Activated CD8-positive, alpha-beta memory T cell treated with anti-CD3 and anti-CD28 coated beads for 1 hour (primary cell): ENCODE measurements at regions not wholly inside any gene's neighbourhood (a gene's known extent, or its start where the extent isn't known, plus 50 kb on each side); places are given as distances from the start of the nearest gene placed in this dataset.
"Not testable (repeated sequence)": the region's sequence is repeated elsewhere in the genome, so short reads cannot be mapped to it uniquely, and the experiment has no call there.

Experiments
- DNase-seq, 2 donors: peaks; one replicate each; pipeline ENCODE4 v3.0.0-alpha.2; 2020; ENCODE audit warnings: low read depth in 1 of 2; ENCODE audit errors: extremely low read depth in 1 of 2

DNA sequence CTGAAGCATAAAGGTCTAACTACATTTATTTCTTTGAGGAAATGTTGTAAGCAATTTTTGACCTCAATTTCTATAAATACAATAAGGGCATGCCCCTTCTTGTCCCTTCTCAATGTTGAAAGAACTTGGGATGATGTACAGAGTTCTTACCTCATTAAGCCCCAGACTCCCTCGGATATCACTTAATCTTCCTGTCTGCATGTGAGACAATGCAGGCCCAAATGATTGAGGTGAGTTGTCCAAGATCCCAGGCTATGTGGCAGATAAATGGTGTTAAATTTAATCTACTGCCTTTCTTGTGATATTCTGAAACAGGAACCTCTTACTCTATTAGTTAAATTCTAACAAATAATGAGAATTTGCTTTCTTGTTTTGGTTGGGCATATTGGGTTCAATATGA is 1073.4 kb upstream of the GYPC start:
- DNase-seq, result no peak

DNA sequence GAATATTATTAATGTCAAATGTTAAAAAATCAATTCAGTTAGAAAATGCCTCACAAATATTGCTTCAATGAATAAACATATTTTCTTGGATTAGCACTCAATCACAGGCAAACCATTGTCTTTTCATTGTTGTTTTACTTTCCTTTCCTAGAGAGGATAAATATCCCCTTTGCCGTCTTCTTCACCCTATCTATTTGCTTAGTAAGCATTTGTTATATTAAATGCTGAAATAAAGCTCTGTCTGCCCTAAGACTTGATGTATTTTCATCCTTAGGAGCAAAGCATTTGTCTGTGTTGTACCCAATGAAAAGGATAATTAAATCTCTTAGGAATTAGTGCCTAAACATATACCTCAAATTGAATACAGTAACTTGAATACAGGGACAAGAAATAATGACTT is 1071.2 kb upstream of the GYPC start:
- no peak for DNase-seq

DNA sequence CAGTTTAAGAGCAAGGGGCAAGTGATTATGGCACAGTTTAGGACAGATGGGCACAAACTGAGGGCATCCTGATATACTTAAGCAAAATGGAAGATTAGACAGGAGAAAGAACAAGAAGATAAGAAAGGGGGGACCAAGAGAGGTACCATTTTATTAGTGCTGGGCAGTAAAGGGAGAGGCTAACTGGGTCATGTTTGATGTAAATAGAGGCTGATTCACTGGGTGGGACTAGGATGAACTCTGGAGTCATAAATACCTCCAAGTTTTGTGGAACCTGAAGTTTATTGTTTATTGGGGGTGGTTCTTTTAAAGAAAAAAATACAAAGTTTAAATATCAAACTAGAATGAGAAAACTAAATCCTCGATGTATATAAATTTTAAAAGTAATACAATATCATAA is 1067.2 kb upstream of the GYPC start:
- DNase-seq, result no peak

DNA sequence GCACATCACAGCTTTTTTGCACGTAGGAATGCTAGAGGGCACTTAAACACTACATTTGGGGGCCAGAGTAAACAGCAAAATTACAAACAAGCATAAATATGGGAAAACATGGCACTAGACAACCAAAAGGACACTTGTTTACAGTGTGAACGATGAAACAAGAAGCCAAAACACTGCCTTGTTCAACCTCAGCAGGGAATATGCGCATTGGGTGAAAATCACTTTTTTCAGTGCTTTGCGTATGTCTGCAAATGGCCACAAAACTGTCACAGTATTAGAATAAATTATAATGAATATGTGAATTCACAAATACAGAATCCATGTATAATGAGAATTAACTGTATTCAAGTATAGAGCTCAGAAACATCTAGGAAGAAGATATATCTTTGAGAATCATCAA is 1064.0 kb upstream of the GYPC start:
- DNase-seq, result no peak

DNA sequence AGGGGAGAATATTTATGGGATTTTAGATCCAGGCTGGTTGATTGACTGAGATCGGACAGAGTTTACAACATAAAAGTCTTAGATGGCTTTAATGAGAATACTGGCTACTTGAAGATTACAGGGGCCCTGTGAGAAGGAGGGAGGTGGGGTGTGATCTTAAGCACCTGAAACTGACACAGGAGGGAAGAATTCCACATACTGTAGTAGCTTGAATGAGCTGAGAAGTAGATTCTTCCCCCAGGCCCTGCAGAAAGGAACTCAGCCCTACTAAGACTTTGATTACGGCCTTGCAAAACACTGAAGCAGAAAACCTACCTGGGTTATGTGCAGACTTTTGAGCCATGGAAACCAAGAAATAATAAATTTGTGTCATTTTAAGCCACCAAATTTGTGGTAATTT is 1062.9 kb upstream of the GYPC start:
- DNase-seq, result no peak

DNA sequence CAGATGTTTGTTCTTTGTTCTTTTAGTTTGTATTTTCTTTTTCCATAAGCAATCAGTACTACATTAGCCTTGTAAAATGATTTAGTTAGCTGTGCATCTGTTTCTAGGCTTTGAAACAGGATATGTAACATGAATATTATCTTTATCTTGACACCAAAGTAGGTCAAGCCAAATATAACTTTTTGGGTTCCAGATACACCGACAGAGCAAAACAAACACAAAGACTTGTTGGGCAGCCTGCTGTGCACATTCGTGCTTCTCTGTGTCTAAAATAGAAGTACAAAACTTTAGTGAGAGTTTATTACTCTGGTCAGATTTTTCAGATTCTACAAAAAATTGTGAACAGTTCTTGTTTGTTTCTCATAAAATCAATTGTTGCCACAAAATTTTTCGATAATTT is 1059.3 kb upstream of the GYPC start:
- DNase-seq, result no peak

DNA sequence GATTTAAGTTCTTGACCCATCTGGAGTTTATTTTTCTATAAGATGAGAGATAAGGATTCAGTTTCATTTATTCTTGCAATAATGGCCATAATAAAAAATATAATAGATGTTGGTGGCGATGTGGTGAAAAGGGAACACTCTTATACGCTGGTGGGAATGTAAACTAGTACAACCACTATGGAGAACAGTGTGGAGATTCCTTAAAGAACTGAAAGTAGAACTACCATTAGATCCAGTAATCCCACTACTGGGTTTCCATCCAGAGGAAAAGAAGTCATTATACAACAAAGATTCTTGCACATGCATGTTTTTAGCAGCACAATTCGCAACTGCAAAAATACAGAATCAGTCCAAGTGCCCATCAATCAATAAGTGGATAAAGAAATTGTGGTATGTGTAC is 1040.5 kb upstream of the GYPC start:
- no peak for DNase-seq

DNA sequence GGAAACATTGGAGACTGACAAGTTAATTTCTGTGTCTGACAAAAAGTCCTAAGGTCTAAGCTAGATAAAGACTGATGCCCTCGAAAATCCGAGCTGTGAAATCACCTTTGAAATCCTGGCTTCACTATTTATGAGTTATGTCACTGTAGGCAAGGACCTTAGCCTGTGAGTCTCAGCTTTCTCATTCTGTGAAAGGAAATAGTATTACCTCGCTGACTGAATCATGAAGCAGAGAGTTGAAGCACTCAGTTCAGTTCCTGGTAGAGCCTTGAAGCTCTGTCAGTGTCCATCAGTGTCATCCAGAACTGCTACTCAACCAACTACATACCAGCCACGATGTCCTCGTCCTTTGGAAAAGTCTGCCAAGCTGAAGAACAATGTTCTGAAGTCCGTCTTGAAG is 1025.6 kb upstream of the GYPC start:
- no peak for DNase-seq

DNA sequence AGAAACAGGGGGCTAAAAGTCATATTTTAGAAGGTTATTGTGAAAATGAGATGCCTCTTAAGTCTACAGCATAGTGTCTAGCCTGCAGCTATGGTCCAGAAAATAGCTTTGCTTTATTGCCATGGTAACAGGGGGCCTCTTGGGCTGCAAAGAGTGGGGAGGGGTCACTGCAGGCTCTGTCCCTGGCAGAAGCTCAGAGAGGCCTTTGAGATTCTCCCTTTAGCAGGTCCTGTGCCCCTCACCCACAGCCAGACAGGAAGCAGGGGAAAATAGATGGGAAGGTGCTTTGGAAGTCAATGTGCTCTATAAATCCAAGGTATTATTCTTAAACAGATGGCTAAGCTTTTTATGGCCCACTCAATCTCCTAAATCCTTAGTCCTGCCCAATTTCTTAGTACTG is 1021.3 kb upstream of the GYPC start:
- no peak for DNase-seq

DNA sequence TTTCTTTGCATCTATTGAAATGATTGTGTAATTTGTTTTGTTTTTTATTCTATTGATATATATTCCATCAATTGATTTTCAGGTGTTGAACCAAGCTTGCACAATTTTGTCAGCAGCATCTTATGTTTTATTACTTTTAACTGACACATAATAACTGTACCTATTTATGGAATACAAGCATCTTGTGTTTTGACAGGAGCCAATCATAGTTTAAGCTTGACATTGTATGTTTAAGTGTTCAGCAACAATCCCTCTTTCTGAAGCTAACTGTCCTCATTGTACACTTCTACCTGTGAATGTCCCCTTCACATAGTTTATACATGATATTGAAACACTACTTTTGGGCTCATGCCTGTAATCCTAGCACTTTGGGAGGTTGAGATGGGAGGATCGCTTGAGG is 1017.6 kb upstream of the GYPC start:
- DNase-seq, result no peak

DNA sequence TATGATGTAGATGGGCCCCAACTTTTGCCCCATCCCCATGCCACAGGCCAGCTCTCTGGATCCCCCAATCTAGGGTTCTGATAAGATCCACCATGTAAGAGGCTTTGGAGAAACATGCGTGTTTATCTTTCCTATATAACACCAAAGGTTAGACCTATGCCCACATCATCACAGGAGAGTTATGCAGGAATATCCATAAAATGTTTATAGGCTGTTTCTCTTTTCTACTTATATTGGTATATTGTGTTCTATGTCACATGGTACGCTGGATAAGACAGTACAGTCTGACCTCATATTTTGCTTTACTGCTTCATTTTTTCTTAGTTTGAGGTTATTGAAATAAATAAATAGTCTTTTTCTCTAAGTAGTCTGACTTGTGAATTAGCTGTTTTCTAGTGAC is 1013.9 kb upstream of the GYPC start:
- no peak for DNase-seq

DNA sequence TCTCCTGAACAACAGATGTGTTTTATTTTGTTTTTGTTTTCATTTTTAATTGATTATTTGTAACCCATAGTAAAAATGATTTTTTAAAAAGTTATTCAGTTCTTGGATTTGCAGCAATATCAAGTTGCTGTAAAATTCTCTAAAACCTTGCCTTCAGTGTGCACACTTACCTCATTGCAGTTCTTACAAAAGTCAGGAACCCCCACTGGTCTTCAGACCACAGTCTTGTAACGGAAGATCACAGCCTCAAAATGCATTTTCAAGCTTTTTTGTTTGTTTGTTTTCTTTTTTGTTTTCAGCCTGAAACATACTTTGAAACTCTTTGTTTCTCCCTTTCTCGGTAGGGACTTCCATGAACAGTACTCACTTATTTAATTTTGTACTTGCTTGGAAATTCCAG is 1012.8 kb upstream of the GYPC start:
- DNase-seq, result no peak

DNA sequence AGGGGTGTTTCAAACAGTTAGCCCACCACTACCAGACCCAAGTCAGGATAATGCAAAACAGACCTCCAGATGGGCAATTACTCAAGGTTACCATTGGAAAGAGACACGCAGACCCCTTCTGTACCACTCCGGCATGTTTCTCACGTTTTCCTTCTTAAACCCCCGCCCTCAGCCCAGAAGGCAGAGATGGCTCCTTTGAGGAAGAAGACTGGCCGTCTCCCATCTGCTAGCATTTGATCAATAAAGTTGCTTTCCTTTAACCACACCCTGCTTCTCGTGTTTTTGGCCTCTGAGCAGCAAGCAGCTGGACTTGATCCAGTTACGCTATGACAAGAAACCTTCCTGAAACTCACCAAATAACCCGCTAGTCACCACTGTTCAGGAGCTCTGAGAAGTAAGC is 1012.4 kb upstream of the GYPC start:
- DNase-seq, result no peak

DNA sequence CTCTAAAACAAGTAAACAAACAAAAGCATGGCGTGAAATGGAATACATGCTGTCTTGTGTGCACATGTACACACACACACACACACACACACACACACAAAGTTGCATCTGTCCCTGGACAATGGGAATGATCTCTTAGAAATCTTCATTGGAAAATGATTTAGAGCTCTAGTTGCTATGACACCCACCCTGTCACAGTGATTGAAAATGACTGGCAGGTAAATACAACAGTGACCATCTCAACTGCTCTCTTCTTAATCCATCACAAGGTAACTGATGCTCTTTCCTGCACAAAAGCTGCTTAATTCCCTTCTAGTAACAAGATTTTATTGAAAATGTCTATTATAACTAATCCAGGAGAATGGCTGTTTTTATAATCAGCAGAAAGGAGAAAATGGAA is 1011.7 kb upstream of the GYPC start:
- DNase-seq, result no peak

DNA sequence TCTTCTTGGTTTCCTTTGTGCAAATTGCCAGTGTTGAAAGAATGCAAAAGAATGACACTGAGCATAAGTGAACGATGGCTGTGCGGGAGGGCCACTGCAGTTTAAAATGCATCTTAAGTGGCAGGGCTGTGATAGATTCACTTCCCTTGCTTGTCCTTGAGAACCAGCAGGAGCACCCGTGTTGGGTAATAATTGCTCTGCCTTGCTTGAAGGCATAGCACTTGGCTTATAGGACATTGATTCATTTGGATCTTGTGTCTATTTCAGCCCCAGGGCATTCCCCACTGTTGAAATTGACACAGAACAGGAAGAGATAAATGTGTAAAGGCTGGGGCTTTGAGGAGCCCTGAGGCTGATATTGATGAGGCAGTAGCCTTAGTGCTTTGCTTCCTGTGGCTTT is 1003.7 kb upstream of the GYPC start:
- no peak for DNase-seq

DNA sequence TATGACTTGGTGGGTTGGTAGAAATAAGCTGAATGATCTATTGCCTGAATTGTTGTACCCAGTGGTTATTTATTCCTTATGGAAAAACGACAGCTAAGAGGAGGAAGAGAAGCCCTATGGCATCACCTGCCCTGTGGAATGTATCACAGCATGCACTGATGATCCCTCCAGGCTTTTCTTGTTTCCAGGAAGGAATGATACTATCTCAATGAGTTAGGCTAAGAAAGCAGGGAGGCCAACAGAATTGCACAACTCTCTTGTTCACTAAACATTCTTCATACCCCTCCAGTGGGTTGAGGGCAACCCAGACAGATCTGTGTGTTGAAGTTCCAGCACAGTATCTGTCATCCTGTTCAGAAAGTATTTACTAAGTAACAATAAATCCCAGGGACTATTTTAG is 1001.7 kb upstream of the GYPC start:
- no peak for DNase-seq

DNA sequence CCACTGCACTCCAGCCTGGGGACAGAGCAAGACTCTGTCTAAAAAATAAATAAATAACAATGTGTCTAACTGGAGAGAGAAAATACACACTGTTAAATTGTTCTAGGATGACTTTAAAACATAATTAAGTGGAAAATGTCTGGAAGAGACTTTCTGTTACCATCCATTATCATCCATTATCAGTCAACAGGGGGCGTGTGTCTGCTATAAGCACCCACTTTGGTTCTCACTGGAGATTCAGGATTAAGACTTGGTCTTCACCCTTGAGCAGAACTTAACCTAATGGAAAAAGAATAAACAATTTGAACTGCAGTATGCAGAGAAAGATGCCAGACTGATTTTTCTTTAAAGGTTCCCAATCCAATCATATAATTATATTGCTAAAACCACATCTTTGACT is 999.8 kb upstream of the GYPC start:
- no peak for DNase-seq

DNA sequence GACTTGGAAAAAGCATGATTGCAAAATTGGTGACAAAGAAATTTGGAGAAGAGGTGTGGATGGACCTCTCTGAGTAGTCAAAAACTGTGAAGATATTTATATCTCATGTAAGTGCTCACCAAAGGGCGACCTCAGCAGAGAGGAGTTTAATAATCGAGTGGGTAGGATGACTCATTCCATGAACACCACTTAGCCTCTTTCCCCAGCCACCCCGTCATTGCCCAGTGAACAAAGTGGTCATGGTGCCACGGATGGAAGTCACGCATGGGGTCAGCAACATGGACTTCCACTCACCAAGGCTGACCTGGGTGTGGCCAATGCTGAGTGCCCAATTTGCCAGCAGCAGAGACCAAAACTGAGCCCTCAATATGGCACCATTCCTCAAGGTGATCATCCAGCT is 997.4 kb upstream of the GYPC start:
- DNase-seq, result no peak

DNA sequence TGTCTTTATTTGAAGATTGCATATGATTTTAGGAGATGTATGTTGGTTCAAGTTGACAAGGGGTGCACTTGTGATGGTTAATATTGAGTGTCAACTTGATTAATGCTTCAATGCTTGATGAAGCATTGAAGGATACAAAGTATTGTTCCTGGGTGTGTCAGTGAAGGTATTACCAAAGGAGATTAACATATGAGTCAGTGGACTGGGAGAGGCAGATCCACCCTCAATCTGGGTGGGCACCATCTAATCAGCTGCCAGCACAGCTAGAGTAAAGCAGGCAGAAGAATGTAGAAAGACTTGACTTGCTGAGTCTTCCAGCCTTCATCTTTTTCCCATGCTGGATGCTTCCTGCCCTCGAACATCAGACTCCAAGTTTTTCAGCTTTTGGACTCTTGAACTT is 995.6 kb upstream of the GYPC start:
- DNase-seq, result not testable (repeated sequence)

DNA sequence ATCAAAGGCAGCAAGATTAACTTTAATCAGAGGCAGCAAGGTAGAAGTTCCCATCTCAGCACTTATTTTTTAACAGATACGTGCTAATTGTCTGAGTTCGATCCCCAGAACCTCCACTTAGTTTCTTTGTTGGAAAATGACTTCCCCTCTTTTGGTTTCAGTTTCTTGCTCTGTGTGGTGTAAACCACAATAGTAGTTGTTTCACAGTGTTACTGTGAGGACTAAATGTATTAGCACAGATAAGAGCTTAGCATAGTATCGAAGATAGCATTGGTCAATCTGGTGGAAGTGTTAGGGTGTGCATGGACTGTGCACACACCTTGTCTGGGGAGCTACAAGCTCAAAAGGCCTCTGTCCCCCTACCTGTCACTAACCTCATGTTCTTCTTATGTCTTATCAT is 988.3 kb upstream of the GYPC start:
- no peak for DNase-seq

DNA sequence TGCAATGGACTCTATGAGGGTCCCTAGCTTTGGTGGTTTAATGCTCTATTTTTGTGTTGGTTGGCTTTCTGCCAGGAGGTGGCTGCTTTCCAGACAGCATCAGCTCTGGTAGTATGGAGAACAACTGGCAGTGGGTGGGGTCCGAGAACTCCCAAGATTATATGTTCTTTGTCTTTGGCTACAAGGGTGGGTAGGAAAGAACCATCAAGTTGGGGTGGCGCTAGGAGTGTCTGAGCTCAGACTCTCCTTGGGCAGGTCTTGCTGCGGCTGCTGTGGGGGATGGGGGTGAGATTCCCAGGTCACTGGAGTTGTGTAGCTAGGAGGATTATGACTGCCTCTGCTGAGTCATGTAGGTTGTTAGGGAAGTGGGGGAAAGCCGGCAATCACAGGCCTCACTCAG is 976.1 kb upstream of the GYPC start:
- DNase-seq, result no peak

DNA sequence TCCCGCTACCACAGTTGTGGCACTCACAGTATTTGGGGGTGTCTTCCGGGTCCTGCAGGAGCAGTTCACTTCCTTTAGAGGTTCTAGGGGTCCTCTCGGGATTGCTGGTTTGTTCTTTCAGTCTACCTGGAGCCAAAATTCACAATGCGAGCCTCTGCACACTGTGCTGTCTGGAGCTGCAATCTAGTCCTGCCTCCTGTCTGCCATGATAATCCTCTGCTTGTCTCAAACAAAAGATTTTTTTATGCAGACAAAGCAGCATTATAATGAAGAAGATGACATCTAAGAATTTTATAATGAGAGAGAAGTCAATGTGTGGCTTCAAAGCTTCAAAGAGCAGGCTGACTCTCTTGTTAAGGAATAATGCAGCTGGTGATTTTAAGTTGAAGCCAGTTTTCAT is 975.1 kb upstream of the GYPC start:
- no peak for DNase-seq

DNA sequence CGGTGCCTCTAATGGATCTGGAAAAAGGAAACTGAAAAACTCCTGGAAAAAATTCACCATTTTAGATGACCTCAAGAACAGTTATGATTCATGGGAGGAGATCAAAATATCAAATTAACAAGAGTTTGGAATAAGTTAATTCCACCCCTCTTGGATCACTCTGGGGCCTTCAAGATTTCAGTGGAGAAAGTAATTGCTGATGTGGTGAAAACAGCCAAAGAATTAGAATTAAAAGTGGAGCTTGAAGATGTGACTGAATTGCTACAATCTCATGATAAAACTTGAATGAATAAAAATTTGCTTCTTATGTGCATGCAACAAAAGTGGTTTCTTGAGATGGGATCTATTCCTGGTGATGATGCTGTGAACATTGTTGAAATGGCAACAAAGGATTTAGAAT is 974.4 kb upstream of the GYPC start:
- no peak for DNase-seq
